HG03342 (cell line): ENCODE measurements at regions not wholly inside any gene's neighbourhood (a gene's known extent, or its start where the extent isn't known, plus 50 kb on each side); places are given as distances from the start of the nearest gene placed in this dataset.

ENCODE experiments used
- ATAC-seq: cut with Tn5 transposase; IDR thresholded peaks from one replicate; pipeline ENCODE4 v1.9.1; 2021; ENCODE audit warnings: mild to moderate bottlenecking, moderate library complexity; ENCODE audit not compliant: unreplicated experiment

GRCh38 chr13:111039735-111040134 is 75.4 kb upstream of the ARHGEF7 start:
- no peak for ATAC-seq

GRCh38 chr13:111038887-111039286 is 76.2 kb upstream of the ARHGEF7 start:
- no peak for ATAC-seq

GRCh38 chr13:111037927-111038326 is 77.2 kb upstream of the ARHGEF7 start:
- no peak for ATAC-seq

GRCh38 chr13:111036665-111037064 is 78.4 kb upstream of the ARHGEF7 start:
- ATAC-seq = no peak

- no peak for ATAC-seq
Observed at GRCh38 chr13:111035861-111036260, 79.2 kb upstream of the ARHGEF7 start.

- no peak for ATAC-seq
Observed at GRCh38 chr13:111034811-111035210, 80.3 kb upstream of the ARHGEF7 start.

GRCh38 chr13:111033172-111034130 is 81.7 kb upstream of the ARHGEF7 start:
- no peak for ATAC-seq

- ATAC-seq = no peak
Observed at GRCh38 chr13:111031531-111031961, 83.6 kb upstream of the ARHGEF7 start.

GRCh38 chr13:111029957-111030609 is 85.0 kb upstream of the ARHGEF7 start:
- ATAC-seq = no peak

- no peak for ATAC-seq
Observed at GRCh38 chr13:111027458-111028439, 87.4 kb upstream of the ARHGEF7 start.

GRCh38 chr13:111025310-111025709 is 89.8 kb upstream of the ARHGEF7 start:
- ATAC-seq = no peak

GRCh38 chr13:111022886-111023285 is 92.2 kb upstream of the ARHGEF7 start:
- no peak for ATAC-seq

- ATAC-seq = no peak
Observed at GRCh38 chr13:111022241-111022640, 92.9 kb upstream of the ARHGEF7 start.

- no peak for ATAC-seq
Observed at GRCh38 chr13:111021270-111021669, 93.8 kb upstream of the ARHGEF7 start.

GRCh38 chr13:111020546-111020945 is 94.6 kb upstream of the ARHGEF7 start:
- ATAC-seq = no peak

- no peak for ATAC-seq
Observed at GRCh38 chr13:111020021-111020420, 95.1 kb upstream of the ARHGEF7 start.

- no peak for ATAC-seq
Observed at GRCh38 chr13:111017755-111018459, 97.2 kb upstream of the ARHGEF7 start.

- no peak for ATAC-seq
Observed at GRCh38 chr13:111013196-111013595, 98.3 kb upstream of the ANKRD10 start.

GRCh38 chr13:111011899-111012298 is 97.0 kb upstream of the ANKRD10 start:
- no peak for ATAC-seq

- ATAC-seq = no peak
Observed at GRCh38 chr13:111008351-111008750, 93.5 kb upstream of the ANKRD10 start.
